ENCODE measurements at regions not wholly inside any gene's neighbourhood (a gene's known extent, or its start where the extent isn't known, plus 50 kb on each side); places are given as distances from the start of the nearest gene placed in this dataset.

- Histone ChIP-seq H2AFZ (ENCODE audit: low read depth, low read length) (no peak overlapping the region), H3F3A (ENCODE audit: insufficient read depth, low read length, poor library complexity, severe bottlenecking) (no peaks in the 10 kb centered on the region), H3K79me2 (replicated peaks; ENCODE audit: insufficient read depth, low read length) (no peaks in the 10 kb centered on the region), H3K9ac (ENCODE audit: low read length) (no peak overlapping the region), H3K9me3 (ENCODE audit: low read length) (no peaks in the 10 kb centered on the region), H3K9me2 (ENCODE audit: insufficient read depth, low read length) (no peaks in the 10 kb centered on the region), H3K36me3 (ENCODE audit: insufficient read depth, low read length) (no peaks in the 10 kb centered on the region), H4K20me1 (ENCODE audit: insufficient read depth) (no peaks in the 10 kb centered on the region), H3K27ac (ENCODE audit: low read length) (peak overlapping the region; percentile 33), H3K4me3 (ENCODE audit: low read length) (no peak overlapping the region), H3K4me2 (ENCODE audit: low read length) (no peak overlapping the region), H3K27me3 (ENCODE audit: insufficient read depth, low read depth, low read length) (no peaks in the 10 kb centered on the region)
- TF ChIP-seq MXI1 (conservative IDR thresholded peaks at IDR 0.05; ENCODE audit: poor library complexity, severe bottlenecking) (no peak), REST (IDR thresholded peaks at IDR 0.05; ENCODE audit: borderline replicate concordance) (no peak), POLR2AphosphoS5 (IDR thresholded peaks at IDR 0.05) (no peak), TAF1 (IDR thresholded peaks at IDR 0.05; ENCODE audit: low read depth) (no peak), EZH2 (IDR thresholded peaks at IDR 0.05; ENCODE audit: borderline replicate concordance, insufficient read depth, low read length, poor library complexity, severe bottlenecking) (no peak), SMC3 (conservative IDR thresholded peaks at IDR 0.05; ENCODE audit: poor library complexity) (no peak), RAD21 (conservative IDR thresholded peaks at IDR 0.05) (no peak), CTCF (IDR thresholded peaks at IDR 0.05; ENCODE audit: poor library complexity, severe bottlenecking) (no peak), EP300 (conservative IDR thresholded peaks at IDR 0.05; ENCODE audit: poor library complexity, severe bottlenecking) (no peak)
Measured at GRCh38 chr4:45438047-45438446, 685.8 kb downstream of the GABRG1 start.

- Histone ChIP-seq H3K9me3 (ENCODE audit: low read length) (no peaks in the 10 kb centered on the region), H3K9ac (ENCODE audit: low read length) (no peak overlapping the region), H3K27me3 (ENCODE audit: insufficient read depth, low read depth, low read length) (no peaks in the 10 kb centered on the region), H3K79me2 (replicated peaks; ENCODE audit: insufficient read depth, low read length) (no peaks in the 10 kb centered on the region), H3K9me2 (ENCODE audit: insufficient read depth, low read length) (no peaks in the 10 kb centered on the region), H3K4me2 (ENCODE audit: low read length) (no peak overlapping the region), H3F3A (ENCODE audit: insufficient read depth, low read length, poor library complexity, severe bottlenecking) (no peaks in the 10 kb centered on the region), H3K36me3 (ENCODE audit: insufficient read depth, low read length) (no peaks in the 10 kb centered on the region), H2AFZ (ENCODE audit: low read depth, low read length) (no peak overlapping the region), H3K27ac (ENCODE audit: low read length) (no peak overlapping the region), H3K4me3 (ENCODE audit: low read length) (no peak overlapping the region), H4K20me1 (ENCODE audit: insufficient read depth) (no peaks in the 10 kb centered on the region)
- TF ChIP-seq TAF1 (IDR thresholded peaks at IDR 0.05; ENCODE audit: low read depth) (no peak), SMC3 (conservative IDR thresholded peaks at IDR 0.05; ENCODE audit: poor library complexity) (no peak)
Measured at GRCh38 chr4:45437381-45437780, 686.5 kb downstream of the GABRG1 start.

GRCh38 chr4:45425135-45425534, 698.7 kb downstream of the GABRG1 start:
- H3K9me2 ChIP-seq (ENCODE audit: insufficient read depth, low read length) = no peaks in the 10 kb centered on the region
- no peak overlapping the region for H3K9ac ChIP-seq (ENCODE audit: low read length)
- no peak overlapping the region for H3K27ac ChIP-seq (ENCODE audit: low read length)
- H2AFZ ChIP-seq (ENCODE audit: low read depth, low read length) = no peak overlapping the region
- no peak overlapping the region for H3K4me2 ChIP-seq (ENCODE audit: low read length)
- TF ChIP-seq RAD21 (conservative IDR thresholded peaks at IDR 0.05) (no peak), CTCF (IDR thresholded peaks at IDR 0.05; ENCODE audit: poor library complexity, severe bottlenecking) (no peak), EZH2 (IDR thresholded peaks at IDR 0.05; ENCODE audit: borderline replicate concordance, insufficient read depth, low read length, poor library complexity, severe bottlenecking) (no peak), REST (IDR thresholded peaks at IDR 0.05; ENCODE audit: borderline replicate concordance) (no peak), EP300 (conservative IDR thresholded peaks at IDR 0.05; ENCODE audit: poor library complexity, severe bottlenecking) (no peak), TAF1 (IDR thresholded peaks at IDR 0.05; ENCODE audit: low read depth) (no peak), SMC3 (conservative IDR thresholded peaks at IDR 0.05; ENCODE audit: poor library complexity) (no peak), MXI1 (conservative IDR thresholded peaks at IDR 0.05; ENCODE audit: poor library complexity, severe bottlenecking) (no peak), POLR2AphosphoS5 (IDR thresholded peaks at IDR 0.05) (no peak)
- H4K20me1 ChIP-seq (ENCODE audit: insufficient read depth) = no peaks in the 10 kb centered on the region
- no peak overlapping the region for H3K4me3 ChIP-seq (ENCODE audit: low read length)
- H3K27me3 ChIP-seq (ENCODE audit: insufficient read depth, low read depth, low read length) = no peaks in the 10 kb centered on the region
- H3F3A ChIP-seq (ENCODE audit: insufficient read depth, low read length, poor library complexity, severe bottlenecking) = no peaks in the 10 kb centered on the region
- no peaks in the 10 kb centered on the region for H3K9me3 ChIP-seq (ENCODE audit: low read length)
- H3K79me2 ChIP-seq (replicated peaks; ENCODE audit: insufficient read depth, low read length) = no peaks in the 10 kb centered on the region
- no peaks in the 10 kb centered on the region for H3K36me3 ChIP-seq (ENCODE audit: insufficient read depth, low read length)
